HG03460 (cell line): ENCODE measurements at regions not wholly inside any gene's neighbourhood (a gene's known extent, or its start where the extent isn't known, plus 50 kb on each side); places are given as distances from the start of the nearest gene placed in this dataset.

Source experiments
- ATAC-seq: cut with Tn5 transposase; IDR thresholded peaks from one replicate; pipeline ENCODE4 v1.9.1; 2021; ENCODE audit not compliant: unreplicated experiment

DNA sequence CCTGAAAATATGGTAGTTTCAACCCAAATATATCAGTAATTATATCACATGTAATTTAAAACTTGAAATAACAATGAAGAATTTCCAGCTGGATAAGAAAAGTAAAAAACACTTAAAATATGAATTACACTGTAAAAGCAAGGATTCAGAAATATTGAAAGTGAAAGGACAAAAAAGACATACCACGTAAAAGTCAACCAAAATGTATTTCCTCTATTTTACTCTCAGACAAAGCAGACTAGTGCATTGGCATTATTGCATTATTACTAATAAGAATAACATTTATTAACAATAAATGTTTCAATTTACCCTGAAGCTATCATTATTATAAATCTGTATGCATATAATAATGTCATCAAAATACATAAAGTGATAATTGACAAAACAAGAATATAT lies 445.1 kb upstream of the TRIB2 start:
- ATAC-seq, result no peak

DNA sequence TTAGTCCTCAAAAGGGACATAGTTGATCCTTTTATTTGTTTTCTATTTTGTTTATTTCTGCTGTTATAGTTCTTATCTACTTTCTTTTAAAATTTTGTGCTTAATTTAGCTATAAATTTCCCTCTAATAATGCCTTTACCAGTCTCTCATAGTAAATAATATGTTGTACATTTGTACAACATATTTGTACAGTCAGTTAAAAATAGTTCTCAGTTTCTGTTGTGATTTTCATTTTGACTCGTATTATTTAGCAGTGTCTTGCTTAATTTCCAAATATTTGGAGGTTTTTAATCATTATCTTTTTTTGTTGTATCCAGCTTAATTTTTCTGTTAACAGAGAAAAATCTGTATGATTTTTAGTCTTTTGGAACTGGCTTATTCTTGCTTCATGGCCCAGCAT lies 443.6 kb upstream of the TRIB2 start:
- no peak for ATAC-seq

DNA sequence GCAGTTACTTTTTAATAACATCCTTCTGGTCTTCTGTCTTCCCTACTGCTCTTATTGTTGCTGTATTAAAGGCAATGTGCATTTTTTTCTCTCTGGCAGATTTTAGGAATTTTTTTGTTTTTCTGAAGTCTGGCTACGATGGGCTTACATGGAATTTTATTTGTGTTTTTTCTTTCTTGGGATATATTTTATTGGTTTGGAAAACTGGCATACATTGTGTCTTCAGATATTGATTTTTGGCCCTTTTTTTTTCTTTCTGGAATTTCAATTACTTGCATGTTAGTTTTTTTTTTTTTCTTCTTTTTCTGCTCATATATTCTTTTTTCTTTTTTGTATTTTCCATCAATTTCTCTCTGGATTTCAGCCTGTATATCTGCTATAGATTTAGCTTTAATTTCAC lies 442.1 kb upstream of the TRIB2 start:
- no peak for ATAC-seq

DNA sequence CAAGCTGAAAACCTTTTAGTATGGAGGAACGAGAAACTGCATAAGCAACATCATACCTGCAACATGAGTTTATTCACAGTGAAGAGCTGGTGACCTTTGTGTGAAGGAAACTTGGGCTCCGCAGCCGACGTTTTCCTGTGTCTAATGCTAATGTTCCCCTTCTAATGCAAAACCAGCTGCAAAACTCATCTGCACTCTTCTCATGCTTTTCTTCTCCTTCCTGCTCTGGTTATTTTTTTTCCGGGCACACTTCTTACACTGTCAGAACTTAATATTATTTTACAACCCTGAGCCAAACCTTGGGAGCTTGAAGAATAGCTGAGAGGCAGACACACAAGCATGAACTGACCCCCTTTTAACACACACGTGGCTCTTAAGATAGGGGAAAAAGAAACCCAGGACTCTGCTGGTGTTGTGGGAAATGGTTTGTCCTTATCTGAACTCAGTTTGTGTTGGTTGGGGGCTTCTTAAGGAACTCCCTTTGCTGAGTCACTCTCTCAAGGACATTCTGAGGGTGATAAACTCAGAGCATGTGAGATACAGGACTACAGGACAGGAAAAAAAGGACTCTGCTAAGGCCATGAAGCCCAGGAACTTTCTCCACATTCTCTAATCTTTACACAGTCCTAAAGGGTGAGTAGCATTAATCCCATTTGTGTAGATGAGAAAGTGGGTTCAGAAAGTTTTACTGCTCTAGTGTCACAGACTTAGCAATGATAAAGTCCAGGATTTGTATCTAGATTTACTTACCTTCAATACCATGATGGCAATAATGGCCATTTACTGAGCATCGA lies 439.3 kb upstream of the TRIB2 start:
- no peak for ATAC-seq

GRCh38 chr2:12278217-12278750 lies 438.5 kb upstream of the TRIB2 start:
- ATAC-seq, result no peak

DNA sequence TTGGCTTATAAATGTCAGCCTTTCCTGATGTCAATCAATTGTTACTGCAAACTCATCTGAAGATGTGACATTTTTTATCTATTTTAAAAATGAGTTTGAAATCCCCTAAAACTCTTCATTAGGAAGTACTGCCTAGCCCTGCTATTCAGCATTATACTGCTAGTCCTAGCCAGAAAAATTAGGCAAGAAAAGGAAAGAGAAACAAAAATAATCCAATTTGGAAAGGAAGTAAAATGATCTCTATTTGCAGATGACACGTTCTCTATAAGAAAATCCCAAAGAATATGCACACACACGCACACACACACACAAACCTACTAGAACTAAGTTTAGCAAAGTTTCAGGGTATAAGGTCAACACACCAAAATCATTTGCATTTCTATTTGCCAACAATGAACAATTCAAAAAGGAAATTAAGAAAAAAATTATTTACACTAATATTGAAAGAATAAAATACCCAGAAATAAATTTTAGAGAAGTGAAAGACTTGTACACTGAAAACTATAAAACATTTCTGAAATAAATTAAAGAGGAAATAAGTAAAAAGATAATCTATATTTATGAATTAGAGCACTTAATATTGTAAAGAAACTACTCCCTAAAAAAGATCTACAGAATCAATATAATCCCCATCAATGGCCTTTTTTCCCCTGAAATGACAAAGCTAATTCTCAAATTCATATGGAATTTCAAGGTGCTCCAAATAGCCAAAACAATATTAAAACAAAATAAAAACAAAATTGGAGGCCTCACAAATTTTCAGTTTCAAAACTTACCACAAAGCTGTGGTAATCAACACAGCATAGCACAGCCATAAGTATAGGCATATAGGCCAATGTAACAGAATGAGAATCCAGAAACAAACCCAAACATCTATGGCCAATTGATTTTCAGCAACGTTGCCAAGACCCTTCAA lies 433.7 kb upstream of the TRIB2 start:
- peak; percentile 83 for ATAC-seq

GRCh38 chr2:12284037-12284436 lies 432.7 kb upstream of the TRIB2 start:
- ATAC-seq, result no peak

DNA sequence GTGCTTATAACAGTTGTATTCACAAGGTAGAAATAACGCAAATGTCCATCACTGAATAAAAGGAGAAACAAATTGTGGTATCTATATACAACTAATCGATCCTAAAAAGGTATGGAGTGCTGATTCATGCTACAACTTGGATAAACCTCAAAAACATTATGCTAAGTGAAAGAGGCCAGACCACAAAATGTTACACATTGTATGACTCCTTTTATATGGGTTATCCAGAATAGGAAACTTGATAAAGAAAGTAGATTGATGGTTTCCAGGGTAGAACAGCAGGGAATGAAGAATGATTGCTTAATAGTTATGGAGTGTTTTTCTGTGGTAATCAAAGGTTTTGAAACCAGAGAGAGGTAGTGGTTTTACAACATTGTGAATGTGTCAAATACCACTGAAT lies 432.2 kb upstream of the TRIB2 start:
- no peak for ATAC-seq

- ATAC-seq, result no peak
Observed at GRCh38 chr2:12286347-12286746, 430.4 kb upstream of the TRIB2 start.

DNA sequence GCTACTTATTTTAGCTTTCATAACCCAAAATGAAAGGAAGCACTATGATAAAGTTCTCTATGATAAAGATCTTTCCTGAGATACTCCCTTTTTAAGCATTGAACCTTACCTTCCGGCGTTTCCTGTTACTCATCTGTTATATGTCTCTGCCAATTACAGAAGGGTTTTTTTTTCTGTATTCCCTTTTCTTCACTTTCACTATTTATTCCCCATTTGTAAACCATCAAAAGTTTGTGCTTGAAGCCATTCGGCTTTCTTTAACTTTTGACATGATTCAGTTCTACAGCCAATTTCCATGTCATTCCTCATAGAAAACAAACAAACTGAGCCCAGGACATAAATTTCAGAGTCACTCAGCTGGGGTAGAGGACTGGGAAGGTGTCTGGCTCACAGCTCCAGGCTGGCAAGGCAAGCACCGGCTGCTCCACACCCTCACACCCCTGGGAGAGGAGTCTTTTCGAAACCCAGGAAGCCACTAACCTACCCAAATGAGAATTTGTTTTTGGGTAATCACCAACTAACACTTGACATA lies 429.4 kb upstream of the TRIB2 start:
- no peak for ATAC-seq

GRCh38 chr2:12288048-12288447 lies 428.7 kb upstream of the TRIB2 start:
- ATAC-seq, result no peak

- ATAC-seq, result no peak
Observed at GRCh38 chr2:12289120-12289802, 427.5 kb upstream of the TRIB2 start.

DNA sequence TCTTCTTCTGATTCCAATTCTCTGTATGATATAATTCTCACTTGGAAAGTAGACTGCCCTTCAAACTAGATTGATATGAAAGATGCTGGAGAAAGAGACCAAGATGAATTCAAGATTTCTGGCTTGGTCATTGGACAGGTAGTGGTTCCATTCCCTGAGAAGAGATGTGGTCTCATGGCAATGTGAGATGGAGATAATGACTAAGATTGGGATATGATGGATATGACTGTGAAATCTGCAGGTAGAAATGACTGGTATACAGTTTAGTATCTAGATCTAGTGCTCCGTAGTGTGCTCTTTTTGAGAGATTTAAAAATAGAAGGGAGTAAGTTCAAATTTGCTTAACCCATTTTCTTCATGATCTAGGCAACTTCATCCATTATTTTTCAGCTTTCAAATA lies 425.4 kb upstream of the TRIB2 start:
- ATAC-seq, result no peak

- ATAC-seq, result peak; percentile 98
Observed at GRCh38 chr2:12293874-12294273, 422.9 kb upstream of the TRIB2 start.

DNA sequence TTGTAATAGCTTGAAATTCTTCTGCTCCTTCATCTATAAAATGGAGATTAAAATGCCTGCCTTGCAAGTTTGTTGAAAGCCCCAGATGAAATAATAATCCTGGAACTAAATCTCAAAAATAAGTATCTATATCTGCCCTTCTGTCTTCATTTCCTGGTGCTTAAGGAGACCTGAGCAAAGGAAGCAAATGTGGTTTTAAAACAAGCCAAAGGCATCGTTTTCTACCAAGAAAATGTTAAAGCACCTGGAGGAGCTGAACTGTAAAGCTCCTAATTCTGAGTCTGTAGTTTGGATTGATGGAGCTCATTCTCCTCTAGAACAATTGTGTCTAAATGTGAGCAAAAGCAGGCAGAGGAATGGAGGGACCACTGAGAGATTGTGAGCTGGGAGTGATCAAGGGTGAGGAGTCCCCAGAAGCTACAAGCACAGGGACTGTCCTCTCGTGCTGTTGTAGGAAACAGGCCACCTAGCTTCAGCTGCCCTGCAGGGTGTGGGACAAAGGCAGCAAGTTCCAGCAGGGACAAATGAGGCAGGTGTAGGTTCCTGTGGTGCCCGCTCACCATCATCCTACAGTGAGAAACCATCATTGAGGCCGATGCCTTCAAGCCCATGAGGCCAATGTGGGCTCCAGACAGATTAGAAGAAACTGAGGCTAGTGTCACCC lies 420.7 kb upstream of the TRIB2 start:
- ATAC-seq, result no peak

GRCh38 chr2:12296915-12297314 lies 419.8 kb upstream of the TRIB2 start:
- ATAC-seq, result no peak

GRCh38 chr2:12298352-12298751 lies 418.4 kb upstream of the TRIB2 start:
- ATAC-seq, result no peak

- ATAC-seq, result no peak
Observed at GRCh38 chr2:12299431-12299830, 417.3 kb upstream of the TRIB2 start.

DNA sequence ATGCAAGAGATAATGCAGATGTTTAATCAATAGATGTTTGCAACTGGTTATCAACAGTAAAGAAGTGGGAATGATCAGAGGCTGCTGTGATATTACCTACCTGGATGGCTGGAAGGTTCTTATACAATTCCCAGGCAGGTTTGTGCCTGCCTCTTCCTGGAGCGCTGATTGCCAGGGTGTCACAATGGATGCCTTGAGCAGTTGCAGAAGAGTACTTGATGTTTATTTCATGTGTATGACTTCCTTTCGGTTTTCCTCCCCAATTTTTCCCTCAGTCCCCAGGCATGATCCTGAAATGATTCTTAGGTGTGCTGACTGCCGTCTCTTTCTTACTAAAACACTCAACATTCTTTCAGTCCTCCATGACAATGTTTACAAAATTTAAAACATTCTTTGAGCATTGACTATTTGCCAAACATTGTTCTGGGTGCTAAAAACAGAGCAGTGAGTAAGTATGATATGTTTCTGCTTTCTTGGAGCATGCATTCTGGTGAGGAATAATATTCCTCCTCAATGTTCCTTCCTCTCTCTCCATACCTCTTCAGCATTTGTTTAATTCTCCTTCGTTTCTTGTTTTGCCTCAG lies 416.6 kb upstream of the TRIB2 start:
- ATAC-seq, result no peak

DNA sequence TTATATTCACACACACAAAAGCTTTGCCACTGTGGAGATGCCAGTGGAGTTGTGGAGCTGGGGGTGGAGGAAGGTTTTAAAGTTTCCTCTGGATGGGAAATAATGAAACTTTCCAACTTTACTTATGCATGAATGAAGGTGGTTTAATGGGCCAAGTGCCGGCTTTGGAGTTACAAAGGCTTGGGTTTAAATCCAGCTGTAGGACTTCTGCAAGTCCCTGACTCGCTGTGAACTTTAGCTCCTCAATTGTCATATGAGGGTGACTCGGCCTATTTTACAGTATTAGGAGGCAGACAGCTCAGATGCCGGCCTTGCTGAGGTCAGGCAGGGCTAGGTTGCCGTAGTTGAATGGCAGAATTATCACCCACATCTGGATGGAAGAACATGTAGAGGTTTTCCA lies 415.8 kb upstream of the TRIB2 start:
- ATAC-seq, result no peak
